Astrocyte (in vitro differentiated cells and primary cell): ENCODE measurements at regions not wholly inside any gene's neighbourhood (a gene's known extent, or its start where the extent isn't known, plus 50 kb on each side); places are given as distances from the start of the nearest gene placed in this dataset.

Experiments used
- DNase-seq: peaks from one replicate; pipeline ENCODE4 v3.0.0-alpha.2; 2010; ENCODE audit warnings: low read depth
- FAIRE-seq: peaks from 2 replicates; lab custom pipeline; 2011; peaks lifted over from hg19 to GRCh38; lab: Jason Lieb, UNC
- H2AFZ ChIP-seq: 2 replicates; pipeline ENCODE4 v1.6.0; 2012; ENCODE audit warnings: low read depth, low read length, inconsistent platforms
- H3K27ac ChIP-seq: 2 replicates; pipeline ENCODE4 v1.5.1; 2011; ENCODE audit warnings: low read depth, low read length, inconsistent platforms
- H3K27me3 ChIP-seq: 2 replicates; pipeline ENCODE4 v1.6.0; 2011; ENCODE audit warnings: low read length, inconsistent platforms; ENCODE audit not compliant: insufficient read depth
- H3K36me3 ChIP-seq: 2 replicates; pipeline ENCODE4 v1.5.1; 2011; ENCODE audit warnings: low read length, inconsistent platforms; ENCODE audit not compliant: insufficient read depth
- H3K4me1 ChIP-seq: 2 replicates; pipeline ENCODE4 v1.5.1; 2011; ENCODE audit warnings: low read length, inconsistent platforms; ENCODE audit not compliant: insufficient read depth
- H3K4me2 ChIP-seq: 2 replicates; pipeline ENCODE4 v1.6.0; 2012; ENCODE audit warnings: low read length, inconsistent platforms
- H3K4me3 ChIP-seq: 2 replicates; pipeline ENCODE4 v1.5.1; 2011; ENCODE audit warnings: low read depth, mild to moderate bottlenecking, low read length, inconsistent platforms; ENCODE audit not compliant: insufficient read depth
- H3K79me2 ChIP-seq: 2 replicates; pipeline ENCODE4 v1.6.0; 2012; ENCODE audit warnings: mild to moderate bottlenecking, low read length, inconsistent platforms; ENCODE audit not compliant: insufficient read depth
- H3K9ac ChIP-seq: 2 replicates; pipeline ENCODE4 v1.6.0; 2012; ENCODE audit warnings: mild to moderate bottlenecking, low read length, inconsistent platforms
- H3K9me3 ChIP-seq: 2 replicates; pipeline ENCODE4 v1.5.1; 2012; ENCODE audit warnings: low read depth, mild to moderate bottlenecking, low read length, inconsistent platforms; ENCODE audit not compliant: insufficient read depth
- H4K20me1 ChIP-seq: 2 replicates; pipeline ENCODE4 v1.6.0; 2012; ENCODE audit warnings: low read length, inconsistent platforms; ENCODE audit not compliant: insufficient read depth
- H3K27ac Mint-ChIP-seq: one replicate; pipeline ENCODE4 v1.8.0; 2021; ENCODE audit warnings: mild to moderate bottlenecking, mixed read lengths; ENCODE audit not compliant: unreplicated experiment
- H3K27me3 Mint-ChIP-seq: one replicate; pipeline ENCODE4 v1.8.0; 2021; ENCODE audit warnings: low read depth, mixed read lengths; ENCODE audit not compliant: unreplicated experiment
- H3K36me3 Mint-ChIP-seq: one replicate; pipeline ENCODE4 v1.8.0; 2021; ENCODE audit warnings: low read depth, mixed read lengths; ENCODE audit not compliant: unreplicated experiment
- H3K4me1 Mint-ChIP-seq: one replicate; pipeline ENCODE4 v1.8.0; 2021; ENCODE audit warnings: low read depth, mixed read lengths; ENCODE audit not compliant: unreplicated experiment
- H3K4me3 Mint-ChIP-seq: one replicate; pipeline ENCODE4 v1.8.0; 2021; ENCODE audit warnings: mild to moderate bottlenecking, moderate library complexity, mixed read lengths; ENCODE audit not compliant: unreplicated experiment
- H3K9me3 Mint-ChIP-seq: one replicate; pipeline ENCODE4 v1.8.0; 2021; ENCODE audit warnings: mild to moderate bottlenecking, mixed read lengths; ENCODE audit not compliant: unreplicated experiment
- CTCF ChIP-seq: IDR thresholded peaks from 2 replicates; pipeline ENCODE4 v1.5.1; 2011; ENCODE audit warnings: low read depth, mild to moderate bottlenecking, inconsistent platforms, low read length, moderate library complexity; ENCODE audit not compliant: insufficient read depth
- EZH2 ChIP-seq: IDR thresholded peaks from 2 replicates; pipeline ENCODE4 v1.6.1; 2012; ENCODE audit warnings: mild to moderate bottlenecking, low read length, inconsistent platforms; ENCODE audit not compliant: insufficient read depth

GRCh38 chr11:15889363-15890030 is 466.8 kb downstream of the SOX6 start:
- H3K4me2 ChIP-seq, result peak overlapping the region; percentile 49

GRCh38 chr11:15890031-15890713 is 466.2 kb downstream of the SOX6 start:
- Histone ChIP-seq H3K9me3 (no peaks in the 10 kb centered on the region), H3K79me2 (no peaks in the 10 kb centered on the region), H3K36me3 (no peaks in the 10 kb centered on the region), H3K27ac (peak overlapping the region; percentile 36), H3K9ac (peak overlapping the region; percentile 25), H4K20me1 (no peaks in the 10 kb centered on the region), H2AFZ (peak overlapping the region; percentile 37), H3K4me1 (peaks cover 37% of the 10 kb centered on the region), H3K4me3 (no peak overlapping the region), H3K4me2 (peak overlapping the region; percentile 49), H3K27me3 (no peaks in the 10 kb centered on the region)
- peak; percentile 79 for DNase-seq
- Mint-ChIP-seq H3K4me3 (no peak overlapping the region), H3K4me1 (peaks cover 42% of the 10 kb centered on the region), H3K27ac (peak overlapping the region; percentile 41), H3K9me3 (peaks cover 2% of the 10 kb centered on the region), H3K27me3 (peaks cover 19% of the 10 kb centered on the region), H3K36me3 (no peaks in the 10 kb centered on the region)
- FAIRE-seq, result no peak
- TF ChIP-seq EZH2 (no peak), CTCF (no peak)

More at GRCh38 chr11:15889363-15890030, 466.8 kb downstream of the SOX6 start:
- no peaks in the 10 kb centered on the region for H3K9me3 Mint-ChIP-seq
- no peak overlapping the region for H3K4me3 ChIP-seq
- peaks cover 16% of the 10 kb centered on the region for H3K27me3 Mint-ChIP-seq
- H3K27me3 ChIP-seq, result peaks cover 3% of the 10 kb centered on the region
- peaks cover 37% of the 10 kb centered on the region for H3K4me1 ChIP-seq
- H3K79me2 ChIP-seq, result no peaks in the 10 kb centered on the region
- H3K4me1 Mint-ChIP-seq, result peaks cover 41% of the 10 kb centered on the region
- no peaks in the 10 kb centered on the region for H3K36me3 ChIP-seq
- peak overlapping the region; percentile 36 for H3K27ac ChIP-seq
- FAIRE-seq, result no peak
- H3K9ac ChIP-seq, result peak overlapping the region; percentile 25
- no peak overlapping the region for H2AFZ ChIP-seq
- no peaks in the 10 kb centered on the region for H3K36me3 Mint-ChIP-seq
- no peaks in the 10 kb centered on the region for H3K9me3 ChIP-seq
- TF ChIP-seq CTCF, result no peak
- no peak for TF ChIP-seq EZH2
- H4K20me1 ChIP-seq, result no peaks in the 10 kb centered on the region
- DNase-seq, result no peak
- no peak overlapping the region for H3K4me3 Mint-ChIP-seq
- H3K27ac Mint-ChIP-seq, result no peak overlapping the region

DNA sequence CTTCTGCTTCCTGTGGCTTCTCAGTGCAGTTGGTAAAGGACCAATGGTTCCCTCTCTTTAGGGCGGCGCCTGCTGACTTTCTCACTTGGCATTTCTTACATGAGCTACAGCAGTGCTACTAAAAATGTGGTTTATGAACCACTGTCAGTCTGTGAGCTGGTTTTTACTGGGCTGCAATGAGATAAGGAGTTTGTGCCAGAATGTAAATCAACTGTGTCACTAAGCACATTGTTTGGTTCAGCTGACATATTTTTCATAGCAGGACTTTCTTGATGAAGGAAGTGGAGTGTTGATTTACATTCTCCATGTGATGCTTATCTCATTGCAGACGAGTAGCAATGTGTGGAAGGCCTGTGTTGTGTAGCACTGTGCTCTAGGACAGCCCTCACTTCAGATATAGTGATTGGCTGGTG is 463.3 kb downstream of the SOX6 start:
- H3K27me3 Mint-ChIP-seq, result peaks cover 14% of the 10 kb centered on the region
- H3K4me1 Mint-ChIP-seq, result peaks cover 30% of the 10 kb centered on the region
- H3K4me3 ChIP-seq, result no peak overlapping the region
- DNase-seq (peak; percentile 93), FAIRE-seq (peak; percentile 17)
- peak overlapping the region; percentile 3 for H3K27ac ChIP-seq
- no peak overlapping the region for H3K4me3 Mint-ChIP-seq
- peaks cover 35% of the 10 kb centered on the region for H3K4me1 ChIP-seq
- no peaks in the 10 kb centered on the region for H3K27me3 ChIP-seq
- H3K27ac Mint-ChIP-seq, result peak overlapping the region; percentile 64
- H3K36me3 Mint-ChIP-seq, result peaks cover 2% of the 10 kb centered on the region
- H3K36me3 ChIP-seq, result no peaks in the 10 kb centered on the region
- no peaks in the 10 kb centered on the region for H3K79me2 ChIP-seq
- H3K9me3 Mint-ChIP-seq, result peaks cover 2% of the 10 kb centered on the region
- H3K9ac ChIP-seq, result no peak overlapping the region
- no peak for TF ChIP-seq CTCF
- TF ChIP-seq EZH2, result no peak
- H4K20me1 ChIP-seq, result no peaks in the 10 kb centered on the region
- H3K4me2 ChIP-seq, result peak overlapping the region; percentile 4
- H3K9me3 ChIP-seq, result no peaks in the 10 kb centered on the region
- H2AFZ ChIP-seq, result no peak overlapping the region
